Calu3 (cell line): ENCODE measurements at regions not wholly inside any gene's neighbourhood (a gene's known extent, or its start where the extent isn't known, plus 50 kb on each side); places are given as distances from the start of the nearest gene placed in this dataset.
"Not testable (repeated sequence)": the region's sequence is repeated elsewhere in the genome, so short reads cannot be mapped to it uniquely, and the experiment has no call there.

Experiments
- BruUV-seq: library from RNA; stranded (reverse); fragments of 400-500 nt; replicated peaks from 2 replicates; lab custom pipeline; 2021; lab: Mats Ljungman, UMichigan
- CTCF ChIA-PET: fragments of 300-600 bp; sonication (Branson Sonifier 250); formaldehyde crosslinking; loops from one replicate; lab custom pipeline; 2022; ENCODE audit warnings: antibody characterized with exemption; lab: Charles Lee
- DNase-seq: peaks from one replicate; pipeline ENCODE4 v3.0.0; 2022
- H3K27ac Mint-ChIP-seq: one replicate; pipeline ENCODE4 v1.8.0; 2022; ENCODE audit warnings: mixed read lengths; ENCODE audit not compliant: unreplicated experiment
- H3K27me3 Mint-ChIP-seq: one replicate; pipeline ENCODE4 v1.8.0; 2022; ENCODE audit warnings: mixed read lengths; ENCODE audit not compliant: unreplicated experiment
- H3K36me3 Mint-ChIP-seq: one replicate; pipeline ENCODE4 v1.8.0; 2022; ENCODE audit warnings: mild to moderate bottlenecking, moderate library complexity, mixed read lengths; ENCODE audit not compliant: insufficient read depth, unreplicated experiment
- H3K4me1 Mint-ChIP-seq: one replicate; pipeline ENCODE4 v1.8.0; 2022; ENCODE audit warnings: mild to moderate bottlenecking, low read depth, mixed read lengths; ENCODE audit not compliant: unreplicated experiment
- H3K4me3 Mint-ChIP-seq: one replicate; pipeline ENCODE4 v1.8.0; 2022; ENCODE audit warnings: mild to moderate bottlenecking, low read depth, moderate library complexity, mixed read lengths; ENCODE audit not compliant: unreplicated experiment
- H3K9me3 Mint-ChIP-seq: one replicate; pipeline ENCODE4 v1.8.0; 2022; ENCODE audit warnings: low read depth, mixed read lengths; ENCODE audit not compliant: unreplicated experiment
- intact Hi-C: fragments of 100-400 bp; cut with micrococcal nuclease; formaldehyde crosslinking; loops from one replicate; pipeline ENCODE4 v1.10.0; 2022; ENCODE audit not compliant: unreplicated experiment
- TF ChIP-seq, protein P1 (sequence below): fragments of 200-600 bp; IDR thresholded peaks from one replicate; pipeline ENCODE4 v1.8.0; 2022; ENCODE audit warnings: antibody characterized with exemption; ENCODE audit not compliant: unreplicated experiment

DNA sequence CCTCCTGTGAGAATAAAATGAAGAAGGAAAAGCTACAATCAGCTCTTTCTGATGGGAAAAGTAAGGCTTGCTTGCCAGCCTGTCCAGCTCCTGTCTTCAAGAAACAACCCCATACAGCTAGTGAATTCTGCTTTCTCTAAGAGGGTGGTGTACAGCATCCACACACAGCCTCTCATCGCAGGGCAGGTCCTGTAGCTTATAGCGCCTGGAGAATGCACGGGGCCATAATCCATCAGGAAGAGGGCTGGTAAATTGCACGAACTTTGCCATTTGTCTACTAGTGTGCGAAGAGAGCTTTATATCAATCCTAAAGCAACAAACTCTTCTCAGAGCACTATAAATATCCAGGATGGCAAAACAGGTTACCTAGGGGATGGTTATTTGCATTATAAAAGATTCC lies 83.3 kb upstream of the SAMSN1 start:
- CTCF ChIA-PET = no interaction called here
- Mint-ChIP-seq H3K27me3 (no peaks in the 10 kb centered on the region), H3K27ac (no peak overlapping the region), H3K36me3 (no peaks in the 10 kb centered on the region), H3K4me1 (peaks cover 5% of the 10 kb centered on the region), H3K9me3 (peaks cover 2% of the 10 kb centered on the region), H3K4me3 (no peak overlapping the region)
- intact Hi-C loops = no loop called here
- no peak for DNase-seq
- TF ChIP-seq, protein P1, sequence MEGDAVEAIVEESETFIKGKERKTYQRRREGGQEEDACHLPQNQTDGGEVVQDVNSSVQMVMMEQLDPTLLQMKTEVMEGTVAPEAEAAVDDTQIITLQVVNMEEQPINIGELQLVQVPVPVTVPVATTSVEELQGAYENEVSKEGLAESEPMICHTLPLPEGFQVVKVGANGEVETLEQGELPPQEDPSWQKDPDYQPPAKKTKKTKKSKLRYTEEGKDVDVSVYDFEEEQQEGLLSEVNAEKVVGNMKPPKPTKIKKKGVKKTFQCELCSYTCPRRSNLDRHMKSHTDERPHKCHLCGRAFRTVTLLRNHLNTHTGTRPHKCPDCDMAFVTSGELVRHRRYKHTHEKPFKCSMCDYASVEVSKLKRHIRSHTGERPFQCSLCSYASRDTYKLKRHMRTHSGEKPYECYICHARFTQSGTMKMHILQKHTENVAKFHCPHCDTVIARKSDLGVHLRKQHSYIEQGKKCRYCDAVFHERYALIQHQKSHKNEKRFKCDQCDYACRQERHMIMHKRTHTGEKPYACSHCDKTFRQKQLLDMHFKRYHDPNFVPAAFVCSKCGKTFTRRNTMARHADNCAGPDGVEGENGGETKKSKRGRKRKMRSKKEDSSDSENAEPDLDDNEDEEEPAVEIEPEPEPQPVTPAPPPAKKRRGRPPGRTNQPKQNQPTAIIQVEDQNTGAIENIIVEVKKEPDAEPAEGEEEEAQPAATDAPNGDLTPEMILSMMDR = no peak
- BruUV-seq = no TSS peak

DNA sequence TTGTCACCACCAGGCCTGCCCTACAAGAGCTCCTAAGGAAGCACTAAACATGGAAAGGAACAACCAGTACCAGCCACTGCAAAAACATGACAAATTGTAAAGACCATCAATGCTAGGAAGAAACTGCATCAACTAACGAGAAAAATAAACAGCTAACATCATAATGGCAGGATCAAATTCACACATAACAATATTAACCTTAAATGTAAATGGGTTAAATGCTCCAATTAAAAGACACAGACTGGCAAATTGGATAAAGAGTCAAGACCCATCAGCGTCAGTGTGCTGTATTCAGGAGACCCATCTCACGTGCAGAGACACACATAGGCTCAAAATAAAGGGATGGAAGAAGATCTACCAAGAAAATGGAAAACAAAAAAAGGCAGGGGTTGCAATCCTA lies 77.0 kb upstream of the SAMSN1 start:
- DNase-seq, H3K4me1 Mint-ChIP-seq, CTCF ChIA-PET, BruUV-seq, H3K36me3 Mint-ChIP-seq, H3K27me3 Mint-ChIP-seq, H3K27ac Mint-ChIP-seq, H3K4me3 Mint-ChIP-seq, H3K9me3 Mint-ChIP-seq, intact Hi-C loops: not testable (repeated sequence)

DNA sequence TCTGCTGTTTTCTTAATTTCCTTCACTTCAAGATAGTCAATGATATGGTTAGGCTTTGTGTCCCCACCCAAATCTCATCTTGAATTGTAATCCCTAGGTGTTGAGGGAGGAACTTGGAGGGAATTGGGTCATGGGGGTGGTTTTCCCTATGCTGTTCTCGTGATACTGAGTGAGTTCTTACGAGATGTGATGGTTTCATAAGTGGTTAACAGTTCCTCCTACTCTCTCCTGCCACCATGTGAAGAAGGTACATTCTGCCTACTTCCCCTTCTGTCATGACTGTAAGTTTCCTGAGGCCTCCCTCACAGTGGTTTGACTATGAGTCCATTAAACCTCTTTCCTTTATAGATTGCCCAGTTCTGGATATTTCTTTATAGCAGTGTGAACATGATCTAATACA lies 74.0 kb upstream of the SAMSN1 start:
- Mint-ChIP-seq H3K27ac (no peak overlapping the region), H3K36me3 (no peaks in the 10 kb centered on the region), H3K4me1 (no peaks in the 10 kb centered on the region), H3K9me3 (peaks cover 3% of the 10 kb centered on the region), H3K27me3 (no peaks in the 10 kb centered on the region), H3K4me3 (no peak overlapping the region)
- no TSS peak for BruUV-seq
- CTCF ChIA-PET = no interaction called here
- TF ChIP-seq, protein P1 = no peak
- intact Hi-C loops = no loop called here
- DNase-seq = no peak

DNA sequence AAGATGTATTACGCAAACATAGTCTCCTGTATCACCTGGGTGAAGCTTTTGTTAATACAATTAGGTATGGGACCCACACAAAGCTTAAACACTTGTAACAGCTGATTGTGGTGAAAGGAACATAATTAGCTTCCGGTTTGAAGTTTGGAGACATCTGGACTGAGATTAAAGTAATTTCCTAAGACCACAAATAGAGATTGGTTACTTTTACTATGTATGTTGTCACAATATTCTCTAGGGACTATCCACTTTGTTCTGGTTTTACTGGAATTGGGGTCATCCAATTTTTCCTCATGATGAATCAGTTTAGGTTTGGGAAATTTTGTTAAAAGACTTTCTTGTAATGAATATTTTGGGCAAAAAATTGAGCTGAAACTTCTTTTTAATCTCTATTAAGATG lies 71.8 kb upstream of the SAMSN1 start:
- Mint-ChIP-seq H3K9me3 (no peaks in the 10 kb centered on the region), H3K27me3 (no peaks in the 10 kb centered on the region), H3K4me1 (no peaks in the 10 kb centered on the region), H3K36me3 (no peaks in the 10 kb centered on the region), H3K4me3 (no peak overlapping the region), H3K27ac (no peak overlapping the region)
- no TSS peak for BruUV-seq
- CTCF ChIA-PET = interaction anchor here (0.6 kb wide), 1 partner anchor 294 kb away, joined by 5 read pairs; no protein-coding TSS in a partner anchor
- intact Hi-C loops = no loop called here
- DNase-seq = no peak
- TF ChIP-seq, protein P1 = no peak

DNA sequence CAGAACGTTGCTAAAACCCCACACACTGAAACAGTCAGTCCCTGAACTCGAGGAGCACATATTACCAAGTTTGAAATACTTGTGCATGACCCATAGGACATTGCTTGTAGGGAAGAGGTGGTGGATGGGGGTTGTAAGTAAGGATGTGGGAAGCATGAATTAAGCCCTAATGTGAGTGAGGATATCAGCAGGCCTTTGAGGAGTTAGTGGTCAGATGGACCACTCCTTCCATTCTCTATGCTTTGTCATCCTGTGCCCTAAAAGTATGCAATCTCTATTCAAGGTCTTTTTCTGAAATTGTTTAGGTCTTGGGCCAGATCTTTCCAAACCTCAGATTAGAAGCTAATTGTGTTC lies 70.9 kb upstream of the SAMSN1 start:
- intact Hi-C loops = no loop called here
- H3K4me3 Mint-ChIP-seq = no peak overlapping the region
- CTCF ChIA-PET = no interaction called here
- BruUV-seq = no TSS peak
- H3K27ac Mint-ChIP-seq = no peak overlapping the region
- H3K4me1 Mint-ChIP-seq = no peaks in the 10 kb centered on the region
- H3K27me3 Mint-ChIP-seq = no peaks in the 10 kb centered on the region
- no peaks in the 10 kb centered on the region for H3K36me3 Mint-ChIP-seq
- TF ChIP-seq, protein P1 = no peak
- DNase-seq = no peak
- H3K9me3 Mint-ChIP-seq = no peaks in the 10 kb centered on the region
